Osteocyte (in vitro differentiated cells): ENCODE measurements at regions not wholly inside any gene's neighbourhood (a gene's known extent, or its start where the extent isn't known, plus 50 kb on each side); places are given as distances from the start of the nearest gene placed in this dataset.

Experiments
- DNase-seq: peaks from one replicate; pipeline ENCODE4 v3.0.0; 2021; ENCODE audit warnings: mixed read lengths; ENCODE audit not compliant: unreplicated experiment; ENCODE audit errors: extremely low spot score
- H3K27ac Mint-ChIP-seq: one replicate; pipeline ENCODE4 v1.8.0; 2021; ENCODE audit warnings: mild to moderate bottlenecking, mixed read lengths; ENCODE audit not compliant: unreplicated experiment
- H3K27me3 Mint-ChIP-seq: one replicate; pipeline ENCODE4 v1.8.0; 2021; ENCODE audit warnings: mixed read lengths; ENCODE audit not compliant: unreplicated experiment
- H3K36me3 Mint-ChIP-seq: one replicate; pipeline ENCODE4 v1.8.0; 2021; ENCODE audit warnings: mixed read lengths; ENCODE audit not compliant: unreplicated experiment
- H3K4me1 Mint-ChIP-seq: one replicate; pipeline ENCODE4 v1.8.0; 2021; ENCODE audit warnings: mixed read lengths; ENCODE audit not compliant: unreplicated experiment
- H3K4me3 Mint-ChIP-seq: one replicate; pipeline ENCODE4 v1.8.0; 2021; ENCODE audit warnings: mild to moderate bottlenecking, moderate library complexity, mixed read lengths; ENCODE audit not compliant: unreplicated experiment
- H3K9me3 Mint-ChIP-seq: one replicate; pipeline ENCODE4 v1.8.0; 2021; ENCODE audit warnings: mixed read lengths; ENCODE audit not compliant: unreplicated experiment
- CTCF ChIP-seq: fragments of 200-600 bp; sonication (generic); IDR thresholded peaks from 2 replicates; pipeline ENCODE4 v1.5.0; 2021; ENCODE audit warnings: antibody characterized with exemption, mild to moderate bottlenecking, moderate library complexity

- H3K4me3 Mint-ChIP-seq, result no peak overlapping the region
Observed at GRCh38 chr7:81607987-81608386, 161.9 kb downstream of the HGF start.

DNA sequence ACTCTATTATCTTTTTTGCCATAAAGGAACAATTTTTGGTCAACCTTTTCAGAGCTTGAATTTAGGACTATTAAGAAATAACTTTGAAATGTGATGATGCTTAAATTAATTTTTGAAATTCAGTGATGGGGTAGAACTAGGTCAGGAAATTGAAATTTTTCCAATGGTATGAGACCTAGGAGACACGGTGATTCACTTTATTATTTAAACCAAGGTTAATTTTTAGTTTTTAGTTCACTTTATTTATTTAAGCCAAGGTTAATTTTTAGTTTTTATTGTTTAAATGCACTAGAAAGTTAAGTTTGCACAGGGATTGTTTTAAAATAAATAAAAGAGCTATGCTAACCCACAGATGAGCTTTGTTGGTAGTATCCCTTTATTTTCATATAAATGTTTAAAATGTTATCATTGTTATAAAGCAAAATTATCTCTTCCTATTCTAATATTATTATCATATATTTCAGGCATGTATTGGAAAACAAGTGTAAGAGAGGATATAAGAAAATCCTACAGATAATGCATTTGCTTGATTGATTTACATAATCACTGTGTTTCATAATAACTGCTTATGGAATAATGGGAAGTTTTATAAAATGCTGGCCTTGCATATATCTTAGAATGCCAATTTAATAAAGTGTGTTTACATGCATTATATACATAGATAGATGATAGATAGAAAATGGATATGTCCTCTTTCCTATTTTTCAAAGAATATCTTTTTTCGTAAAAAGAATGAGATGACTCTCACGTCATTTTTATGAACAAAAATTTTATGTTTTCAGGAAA lies 163.6 kb downstream of the HGF start:
- DNase-seq, result no peak
- Mint-ChIP-seq H3K27me3 (no peaks in the 10 kb centered on the region), H3K27ac (no peak overlapping the region), H3K9me3 (peaks cover 6% of the 10 kb centered on the region), H3K36me3 (peaks cover 6% of the 10 kb centered on the region), H3K4me1 (peaks cover 9% of the 10 kb centered on the region), H3K4me3 (no peak overlapping the region)
- no peak for TF ChIP-seq CTCF

More at GRCh38 chr7:81607987-81608386, 161.9 kb downstream of the HGF start:
- Mint-ChIP-seq H3K4me1 (peaks cover 12% of the 10 kb centered on the region), H3K27ac (no peak overlapping the region), H3K27me3 (no peaks in the 10 kb centered on the region), H3K9me3 (peaks cover 6% of the 10 kb centered on the region), H3K36me3 (peaks cover 6% of the 10 kb centered on the region)
- TF ChIP-seq CTCF, result no peak
- no peak for DNase-seq

DNA sequence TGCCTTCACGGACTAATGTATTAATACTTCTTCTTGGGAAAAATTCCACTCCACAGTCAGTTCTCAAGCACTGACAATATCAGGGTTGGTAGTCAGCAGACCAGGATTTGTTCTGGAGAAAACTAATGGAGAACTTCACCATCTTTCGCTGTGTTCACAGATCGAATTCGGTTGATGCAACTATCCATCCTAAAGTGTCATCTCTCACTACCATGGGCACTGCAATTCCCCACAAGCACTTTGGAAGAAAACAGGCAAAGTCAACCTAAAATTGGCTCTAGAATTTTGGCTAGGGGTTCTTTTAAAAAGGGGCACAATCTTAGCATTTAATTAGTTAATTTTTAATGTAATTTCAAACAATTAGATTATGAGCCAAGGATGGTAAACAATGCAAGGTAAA lies 164.4 kb downstream of the HGF start:
- no peak overlapping the region for H3K4me3 Mint-ChIP-seq
- H3K27ac Mint-ChIP-seq, result peak overlapping the region; percentile 48
- no peaks in the 10 kb centered on the region for H3K9me3 Mint-ChIP-seq
- TF ChIP-seq CTCF, result no peak
- peaks cover 9% of the 10 kb centered on the region for H3K4me1 Mint-ChIP-seq
- H3K36me3 Mint-ChIP-seq, result peaks cover 7% of the 10 kb centered on the region
- no peak for DNase-seq
- no peaks in the 10 kb centered on the region for H3K27me3 Mint-ChIP-seq

GRCh38 chr7:81604808-81605174 lies 165.1 kb downstream of the HGF start:
- Mint-ChIP-seq H3K4me3 (no peak overlapping the region), H3K9me3 (peaks cover 3% of the 10 kb centered on the region), H3K36me3 (peaks cover 12% of the 10 kb centered on the region), H3K4me1 (peaks cover 11% of the 10 kb centered on the region), H3K27me3 (no peaks in the 10 kb centered on the region), H3K27ac (no peak overlapping the region)
- no peak for DNase-seq
- TF ChIP-seq CTCF, result no peak

DNA sequence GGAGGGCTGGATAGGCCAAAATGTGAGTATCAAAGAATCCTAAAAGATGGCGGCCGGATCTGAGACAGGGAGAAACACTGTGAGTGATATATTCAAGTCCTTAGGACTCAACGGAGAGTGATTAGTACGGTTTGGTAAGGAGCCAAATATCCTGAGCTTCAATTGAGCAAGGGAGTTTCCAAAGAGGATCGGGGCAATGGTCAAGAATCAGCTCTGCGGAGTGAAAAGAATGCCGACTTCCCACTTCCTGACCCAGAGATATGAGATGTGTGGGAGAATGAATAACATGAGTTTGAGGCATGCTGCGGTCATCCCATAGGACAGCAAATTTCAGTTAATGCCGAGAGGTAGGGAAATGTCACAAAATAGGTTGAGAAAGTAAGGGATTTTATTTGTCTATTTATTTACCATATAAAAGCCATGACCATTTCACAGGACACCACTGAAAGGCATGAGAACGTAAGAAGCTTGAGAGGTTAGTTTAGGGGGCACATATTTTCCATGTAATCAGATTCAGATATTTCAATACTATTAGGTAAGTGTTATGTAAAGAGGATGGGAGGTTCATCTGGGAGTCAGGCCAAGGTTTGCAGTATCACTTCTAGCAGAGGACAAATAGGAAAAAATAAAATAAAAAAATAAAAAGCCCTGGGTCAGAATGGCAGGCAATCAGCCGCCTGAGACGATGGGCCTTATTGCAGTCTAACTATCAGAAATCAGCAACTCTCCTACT lies 165.6 kb downstream of the HGF start:
- Mint-ChIP-seq H3K4me1 (peaks cover 11% of the 10 kb centered on the region), H3K9me3 (peaks cover 4% of the 10 kb centered on the region), H3K36me3 (peaks cover 12% of the 10 kb centered on the region), H3K4me3 (no peak overlapping the region), H3K27ac (no peak overlapping the region), H3K27me3 (no peaks in the 10 kb centered on the region)
- TF ChIP-seq CTCF, result no peak
- DNase-seq, result no peak
